HL-60 (cell line): ENCODE measurements at regions not wholly inside any gene's neighbourhood (a gene's known extent, or its start where the extent isn't known, plus 50 kb on each side); places are given as distances from the start of the nearest gene placed in this dataset.

Experiments
- DNase-seq, 2 experiments: peaks; one replicate each; pipeline ENCODE4 v3.0.0-alpha.2; 2010 to 2020; ENCODE audit warnings: low read depth in 1 of 2, low spot score in 1 of 2
- H3K27ac ChIP-seq: fragments of 250-450 bp; sonication (Bioruptor Pico); replicated peaks from 2 replicates; pipeline ENCODE4 v1.5.1; 2020; ENCODE audit warnings: mild to moderate bottlenecking, moderate library complexity
- H3K27me3 ChIP-seq: fragments of 250-450 bp; sonication (Bioruptor Pico); 2 replicates; pipeline ENCODE4 v1.5.1; 2021; ENCODE audit warnings: mild to moderate bottlenecking, moderate library complexity; ENCODE audit not compliant: insufficient read depth, poor library complexity, severe bottlenecking
- H3K4me3 ChIP-seq: replicated peaks from 2 replicates; pipeline ENCODE4 v1.5.1; 2011; ENCODE audit warnings: mild to moderate bottlenecking, control low read depth, low read length; ENCODE audit not compliant: insufficient read depth
- GABPA ChIP-seq: IDR thresholded peaks from 2 replicates; pipeline ENCODE4 v1.6.1; 2012; ENCODE audit warnings: low read depth
- POLR2AphosphoS5 ChIP-seq: IDR thresholded peaks from 2 replicates; pipeline ENCODE4 v1.6.1; 2012; ENCODE audit warnings: low read depth
- SPI1 ChIP-seq: IDR thresholded peaks from 2 replicates; pipeline ENCODE4 v1.6.1; 2012; ENCODE audit warnings: low read depth, mild to moderate bottlenecking, borderline replicate concordance
- TF ChIP-seq, protein P1 (sequence below): IDR thresholded peaks from 2 replicates; pipeline ENCODE4 v1.6.1; 2012; ENCODE audit warnings: low read depth; ENCODE audit not compliant: insufficient replicate concordance
- TF ChIP-seq, protein P2 (sequence below): IDR thresholded peaks from one replicate; pipeline ENCODE4 v1.5.1; 2011; ENCODE audit warnings: low read length, control low read depth, inconsistent platforms; ENCODE audit not compliant: insufficient read depth

DNA sequence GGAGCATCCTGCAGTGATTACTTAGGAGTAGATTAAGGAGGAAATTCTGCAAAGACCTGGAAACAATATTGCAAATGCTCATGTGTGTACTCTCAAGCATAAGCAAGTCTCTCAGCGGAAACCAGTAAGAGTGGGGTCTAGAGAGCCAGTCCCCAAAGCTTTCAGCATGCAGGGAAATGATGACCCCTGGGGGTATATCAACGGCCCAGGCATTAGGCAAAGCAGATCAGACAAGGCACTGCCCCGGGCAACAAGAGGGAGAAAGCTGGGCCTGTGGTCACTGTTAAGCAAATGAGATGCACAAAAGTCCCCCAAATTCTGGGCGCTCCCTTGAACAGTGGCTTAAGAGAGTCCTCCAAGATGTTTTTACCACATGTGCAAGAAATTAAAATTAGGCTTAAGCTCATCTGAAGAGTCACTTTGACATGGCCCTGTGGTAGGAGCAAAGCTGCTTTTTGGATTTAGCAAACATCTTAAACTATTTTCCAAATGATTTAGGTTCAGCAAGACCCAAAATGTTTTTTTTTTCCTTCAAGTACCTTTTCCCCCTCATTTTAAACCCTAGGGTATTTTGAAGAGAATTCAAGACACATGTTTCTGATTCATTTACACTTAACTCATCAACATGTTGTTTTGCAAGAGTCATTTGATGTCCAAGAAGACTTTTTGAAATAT lies 457.1 kb upstream of the TBX3 start:
- Histone ChIP-seq H3K27me3 (no peaks in the 10 kb centered on the region), H3K4me3 (no peak overlapping the region), H3K27ac (no peak overlapping the region)
- TF ChIP-seq, protein P1, sequence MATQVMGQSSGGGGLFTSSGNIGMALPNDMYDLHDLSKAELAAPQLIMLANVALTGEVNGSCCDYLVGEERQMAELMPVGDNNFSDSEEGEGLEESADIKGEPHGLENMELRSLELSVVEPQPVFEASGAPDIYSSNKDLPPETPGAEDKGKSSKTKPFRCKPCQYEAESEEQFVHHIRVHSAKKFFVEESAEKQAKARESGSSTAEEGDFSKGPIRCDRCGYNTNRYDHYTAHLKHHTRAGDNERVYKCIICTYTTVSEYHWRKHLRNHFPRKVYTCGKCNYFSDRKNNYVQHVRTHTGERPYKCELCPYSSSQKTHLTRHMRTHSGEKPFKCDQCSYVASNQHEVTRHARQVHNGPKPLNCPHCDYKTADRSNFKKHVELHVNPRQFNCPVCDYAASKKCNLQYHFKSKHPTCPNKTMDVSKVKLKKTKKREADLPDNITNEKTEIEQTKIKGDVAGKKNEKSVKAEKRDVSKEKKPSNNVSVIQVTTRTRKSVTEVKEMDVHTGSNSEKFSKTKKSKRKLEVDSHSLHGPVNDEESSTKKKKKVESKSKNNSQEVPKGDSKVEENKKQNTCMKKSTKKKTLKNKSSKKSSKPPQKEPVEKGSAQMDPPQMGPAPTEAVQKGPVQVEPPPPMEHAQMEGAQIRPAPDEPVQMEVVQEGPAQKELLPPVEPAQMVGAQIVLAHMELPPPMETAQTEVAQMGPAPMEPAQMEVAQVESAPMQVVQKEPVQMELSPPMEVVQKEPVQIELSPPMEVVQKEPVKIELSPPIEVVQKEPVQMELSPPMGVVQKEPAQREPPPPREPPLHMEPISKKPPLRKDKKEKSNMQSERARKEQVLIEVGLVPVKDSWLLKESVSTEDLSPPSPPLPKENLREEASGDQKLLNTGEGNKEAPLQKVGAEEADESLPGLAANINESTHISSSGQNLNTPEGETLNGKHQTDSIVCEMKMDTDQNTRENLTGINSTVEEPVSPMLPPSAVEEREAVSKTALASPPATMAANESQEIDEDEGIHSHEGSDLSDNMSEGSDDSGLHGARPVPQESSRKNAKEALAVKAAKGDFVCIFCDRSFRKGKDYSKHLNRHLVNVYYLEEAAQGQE: no peak
- no peak for TF ChIP-seq GABPA
- no peak for TF ChIP-seq POLR2AphosphoS5
- TF ChIP-seq SPI1: no peak
- TF ChIP-seq, protein P2, sequence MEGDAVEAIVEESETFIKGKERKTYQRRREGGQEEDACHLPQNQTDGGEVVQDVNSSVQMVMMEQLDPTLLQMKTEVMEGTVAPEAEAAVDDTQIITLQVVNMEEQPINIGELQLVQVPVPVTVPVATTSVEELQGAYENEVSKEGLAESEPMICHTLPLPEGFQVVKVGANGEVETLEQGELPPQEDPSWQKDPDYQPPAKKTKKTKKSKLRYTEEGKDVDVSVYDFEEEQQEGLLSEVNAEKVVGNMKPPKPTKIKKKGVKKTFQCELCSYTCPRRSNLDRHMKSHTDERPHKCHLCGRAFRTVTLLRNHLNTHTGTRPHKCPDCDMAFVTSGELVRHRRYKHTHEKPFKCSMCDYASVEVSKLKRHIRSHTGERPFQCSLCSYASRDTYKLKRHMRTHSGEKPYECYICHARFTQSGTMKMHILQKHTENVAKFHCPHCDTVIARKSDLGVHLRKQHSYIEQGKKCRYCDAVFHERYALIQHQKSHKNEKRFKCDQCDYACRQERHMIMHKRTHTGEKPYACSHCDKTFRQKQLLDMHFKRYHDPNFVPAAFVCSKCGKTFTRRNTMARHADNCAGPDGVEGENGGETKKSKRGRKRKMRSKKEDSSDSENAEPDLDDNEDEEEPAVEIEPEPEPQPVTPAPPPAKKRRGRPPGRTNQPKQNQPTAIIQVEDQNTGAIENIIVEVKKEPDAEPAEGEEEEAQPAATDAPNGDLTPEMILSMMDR: no peak
- DNase-seq: no peak

DNA sequence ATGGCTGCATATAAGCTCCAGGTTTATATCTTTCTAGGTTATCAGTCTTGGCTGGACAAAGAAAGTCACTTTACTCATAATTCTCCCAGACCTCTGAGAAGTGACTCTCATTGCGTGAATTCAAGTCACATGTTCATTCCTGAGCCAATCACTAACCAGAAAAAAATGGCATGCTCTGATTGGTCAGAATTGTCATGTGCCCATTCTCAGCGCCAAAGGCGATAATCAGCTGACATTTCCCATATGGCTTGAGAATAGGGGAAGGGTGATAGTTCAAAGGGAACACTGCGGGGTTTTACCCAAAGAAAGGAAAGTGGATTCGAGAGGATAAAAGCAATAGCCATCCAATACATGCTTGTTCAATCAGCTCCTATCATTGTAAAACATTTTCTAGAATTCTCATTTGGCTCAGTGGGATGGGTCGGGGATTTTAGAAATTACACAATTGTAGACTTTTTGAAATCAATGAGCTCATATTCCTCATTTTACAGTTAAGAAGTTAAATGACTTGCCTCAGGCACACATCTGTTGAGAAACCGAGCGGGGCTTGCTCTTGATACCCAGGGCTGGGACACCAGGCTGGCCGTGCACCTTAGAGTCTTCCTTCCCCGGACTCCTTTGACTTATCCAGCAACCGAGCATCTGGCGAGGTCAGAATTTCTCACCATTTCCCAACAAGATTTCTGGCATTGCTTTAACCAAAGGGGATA lies 454.0 kb upstream of the TBX3 start:
- no peak overlapping the region for H3K4me3 ChIP-seq
- H3K27me3 ChIP-seq: no peaks in the 10 kb centered on the region
- H3K27ac ChIP-seq: no peak overlapping the region
- no peak for DNase-seq
- TF ChIP-seq POLR2AphosphoS5: no peak
- TF ChIP-seq SPI1: no peak
- TF ChIP-seq, protein P2: no peak
- no peak for TF ChIP-seq GABPA
- TF ChIP-seq, protein P1: no peak

DNA sequence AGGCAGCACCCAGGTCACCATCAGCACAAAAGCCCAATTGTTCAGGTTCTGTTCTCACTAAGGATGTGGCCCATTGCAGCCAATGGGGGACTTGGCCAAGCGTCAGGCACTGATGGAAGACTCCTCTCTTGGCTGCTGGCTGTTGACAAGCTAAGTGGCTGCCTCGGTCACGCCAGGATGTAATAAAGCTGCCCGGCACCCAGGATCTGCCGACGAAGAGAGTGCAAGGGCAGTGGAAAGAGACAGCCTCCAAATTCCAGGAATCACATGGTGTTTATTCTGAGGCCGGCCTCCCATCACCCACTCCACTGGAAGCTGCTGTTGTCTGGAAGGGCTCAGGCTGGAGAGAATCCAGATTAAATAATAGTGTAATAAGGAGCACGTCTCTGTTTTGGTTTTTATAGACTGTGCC lies 451.8 kb upstream of the TBX3 start:
- no peak overlapping the region for H3K4me3 ChIP-seq
- no peak overlapping the region for H3K27ac ChIP-seq
- TF ChIP-seq, protein P2: no peak
- TF ChIP-seq POLR2AphosphoS5: no peak
- TF ChIP-seq SPI1: no peak
- no peak for TF ChIP-seq GABPA
- TF ChIP-seq, protein P1: no peak
- H3K27me3 ChIP-seq: no peaks in the 10 kb centered on the region
- no peak for DNase-seq
